ENCODE measurements at regions not wholly inside any gene's neighbourhood (a gene's known extent, or its start where the extent isn't known, plus 50 kb on each side); places are given as distances from the start of the nearest gene placed in this dataset.

DNA sequence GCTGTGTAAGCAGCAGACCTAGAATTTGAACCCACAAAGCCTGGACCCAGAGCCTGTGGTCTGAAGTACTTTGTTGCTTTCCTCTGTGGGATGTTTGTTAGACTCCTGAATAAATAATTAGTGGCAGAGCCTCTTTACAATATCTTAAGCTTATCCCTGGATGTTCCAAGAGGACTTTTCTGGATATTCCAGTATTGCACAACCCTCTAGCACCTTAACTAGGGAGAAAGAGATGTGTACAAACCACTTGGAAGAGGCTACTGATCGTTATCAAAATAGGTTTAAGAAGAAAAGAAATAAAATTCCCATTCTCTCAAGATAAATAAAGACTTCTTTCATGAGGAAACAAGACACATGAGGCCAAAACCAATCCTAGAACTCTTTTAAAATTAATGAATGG is 632.4 kb downstream of the CDH11 start:
- Histone ChIP-seq H3K4me3 (ENCODE audit: control insufficient read depth in 2 of 3, extremely low read depth in 1 of 3, insufficient read depth in 2 of 3, low read depth in 1 of 3, low read length in 3 of 3) (no peak overlapping the region), H3K27me3 (ENCODE audit: control insufficient read depth, extremely low read depth, insufficient read depth, low read length) (no peaks in the 10 kb centered on the region), H3K4me1 (ENCODE audit: control insufficient read depth, extremely low read depth, insufficient read depth, low read length) (no peaks in the 10 kb centered on the region), H4K20me1 (ENCODE audit: control insufficient read depth, extremely low read depth, insufficient read depth, low read length) (no peaks in the 10 kb centered on the region), H3K79me2 (ENCODE audit: control insufficient read depth, insufficient read depth, low read length) (no peaks in the 10 kb centered on the region), H3K4me2 (ENCODE audit: control insufficient read depth, extremely low read depth, insufficient read depth, low read depth, low read length) (no peak overlapping the region), H3K9me1 (ENCODE audit: control insufficient read depth, extremely low read depth, insufficient read depth, low read length) (no peaks in the 10 kb centered on the region), H3K9ac (ENCODE audit: control insufficient read depth, extremely low read depth, insufficient read depth, low read length) (no peak overlapping the region), H3K27ac (ENCODE audit: control insufficient read depth, insufficient read depth, low read length) (no peak overlapping the region), H3K9me3 (ENCODE audit: control insufficient read depth, low read depth, low read length) (no peaks in the 10 kb centered on the region), H3K36me3 (ENCODE audit: control insufficient read depth in 2 of 2, extremely low read depth in 1 of 2, insufficient read depth in 2 of 2, low read length in 2 of 2) (no peaks in the 10 kb centered on the region), H2AFZ (ENCODE audit: control insufficient read depth, low read length) (no peak overlapping the region)
- FAIRE-seq (no peak), DNase-seq (ENCODE audit: low read depth, low spot score) (no peak)
- dilution Hi-C loops (cut with MboI; ENCODE audit: extremely low pct_ligation_motif_present, low sequenced_read_pairs), result no loop called here
- no peak for TF ChIP-seq CTCF (optimal IDR thresholded peaks at IDR 0.05 in 1 of 3, IDR thresholded peaks at IDR 0.05 in 1 of 3, conservative IDR thresholded peaks at IDR 0.05 in 1 of 3; ENCODE audit: extremely low read depth in 1 of 3, insufficient read depth in 2 of 3, low read length in 3 of 3)
- TF ChIP-seq EZH2 (IDR thresholded peaks at IDR 0.05; ENCODE audit: low read length), result no peak

DNA sequence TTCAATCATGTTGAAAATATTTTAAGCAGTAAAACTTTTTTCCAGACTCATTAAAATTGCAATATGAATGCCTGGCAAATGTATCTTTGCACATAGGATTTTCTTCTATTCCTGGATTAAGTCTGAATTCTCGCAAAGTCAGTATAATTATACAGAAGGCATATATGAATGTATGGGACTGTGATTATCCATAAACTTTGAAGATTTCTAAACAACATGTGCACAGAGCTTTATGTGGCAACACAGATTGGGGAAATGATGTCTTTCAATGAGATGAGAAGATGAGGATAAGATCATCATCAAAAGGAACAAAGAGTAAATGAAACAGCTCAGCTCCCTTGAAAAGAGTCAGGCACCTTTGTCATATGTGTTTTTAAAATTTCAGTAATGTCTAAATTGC is 635.3 kb downstream of the CDH11 start:
- no peak overlapping the region for H3K27ac ChIP-seq (ENCODE audit: control insufficient read depth, insufficient read depth, low read length)
- TF ChIP-seq CTCF (optimal IDR thresholded peaks at IDR 0.05 in 1 of 3, IDR thresholded peaks at IDR 0.05 in 1 of 3, conservative IDR thresholded peaks at IDR 0.05 in 1 of 3; ENCODE audit: extremely low read depth in 1 of 3, insufficient read depth in 2 of 3, low read length in 3 of 3) (no peak), EZH2 (IDR thresholded peaks at IDR 0.05; ENCODE audit: low read length) (no peak)

More for the DNA sequence above, 635.3 kb downstream of the CDH11 start:
- no peak for FAIRE-seq
- H3K4me1 ChIP-seq (ENCODE audit: control insufficient read depth, extremely low read depth, insufficient read depth, low read length), result no peaks in the 10 kb centered on the region
- no peaks in the 10 kb centered on the region for H3K27me3 ChIP-seq (ENCODE audit: control insufficient read depth, extremely low read depth, insufficient read depth, low read length)
- H3K4me2 ChIP-seq (ENCODE audit: control insufficient read depth, extremely low read depth, insufficient read depth, low read depth, low read length), result no peak overlapping the region
- H3K9me3 ChIP-seq (ENCODE audit: control insufficient read depth, low read depth, low read length), result no peaks in the 10 kb centered on the region
- no peaks in the 10 kb centered on the region for H3K36me3 ChIP-seq (ENCODE audit: control insufficient read depth in 2 of 2, extremely low read depth in 1 of 2, insufficient read depth in 2 of 2, low read length in 2 of 2)
- DNase-seq (ENCODE audit: low read depth, low spot score), result no peak
- no peaks in the 10 kb centered on the region for H4K20me1 ChIP-seq (ENCODE audit: control insufficient read depth, extremely low read depth, insufficient read depth, low read length)
- H3K79me2 ChIP-seq (ENCODE audit: control insufficient read depth, insufficient read depth, low read length), result no peaks in the 10 kb centered on the region
- no peak overlapping the region for H3K9ac ChIP-seq (ENCODE audit: control insufficient read depth, extremely low read depth, insufficient read depth, low read length)
- H3K9me1 ChIP-seq (ENCODE audit: control insufficient read depth, extremely low read depth, insufficient read depth, low read length), result no peaks in the 10 kb centered on the region
- H2AFZ ChIP-seq (ENCODE audit: control insufficient read depth, low read length), result no peak overlapping the region
- dilution Hi-C loops (cut with MboI; ENCODE audit: extremely low pct_ligation_motif_present, low sequenced_read_pairs), result no loop called here
- no peak overlapping the region for H3K4me3 ChIP-seq (ENCODE audit: control insufficient read depth in 2 of 3, extremely low read depth in 1 of 3, insufficient read depth in 2 of 3, low read depth in 1 of 3, low read length in 3 of 3)

All from keratinocyte (primary cell).